RPMI7951 (cell line): ENCODE measurements at regions not wholly inside any gene's neighbourhood (a gene's known extent, or its start where the extent isn't known, plus 50 kb on each side); places are given as distances from the start of the nearest gene placed in this dataset.
"Not testable (repeated sequence)": the region's sequence is repeated elsewhere in the genome, so short reads cannot be mapped to it uniquely, and the experiment has no call there.

Experiments
- DNase-seq: peaks from one replicate; pipeline ENCODE4 v3.0.0-alpha.2; 2012; ENCODE audit warnings: low read depth

GRCh38 chr6:105882121-105882803 is 203.9 kb upstream of the PRDM1 start:
- DNase-seq, result no peak

- no peak for DNase-seq
Measured at GRCh38 chr6:105881608-105882007, 204.5 kb upstream of the PRDM1 start.

- no peak for DNase-seq
Measured at GRCh38 chr6:105880030-105880492, 206.1 kb upstream of the PRDM1 start.

GRCh38 chr6:105879146-105879545 is 207.0 kb upstream of the PRDM1 start:
- DNase-seq, result no peak

GRCh38 chr6:105875974-105876640 is 210.0 kb upstream of the PRDM1 start:
- no peak for DNase-seq

- peak; percentile 48 for DNase-seq
Measured at GRCh38 chr6:105874835-105875626, 211.1 kb upstream of the PRDM1 start.

GRCh38 chr6:105873799-105874198 is 212.3 kb upstream of the PRDM1 start:
- no peak for DNase-seq

- DNase-seq, result peak; percentile 25
Measured at GRCh38 chr6:105873211-105873704, 212.9 kb upstream of the PRDM1 start.

- DNase-seq, result peak; percentile 64
Measured at GRCh38 chr6:105872249-105872648, 213.9 kb upstream of the PRDM1 start.

GRCh38 chr6:105871542-105871941 is 214.6 kb upstream of the PRDM1 start:
- DNase-seq, result no peak

- no peak for DNase-seq
Measured at GRCh38 chr6:105869835-105870440, 216.2 kb upstream of the PRDM1 start.

GRCh38 chr6:105868823-105869460 is 217.2 kb upstream of the PRDM1 start:
- DNase-seq, result no peak

GRCh38 chr6:105867821-105868220 is 218.3 kb upstream of the PRDM1 start:
- no peak for DNase-seq

GRCh38 chr6:105867277-105867676 is 218.9 kb upstream of the PRDM1 start:
- DNase-seq, result no peak

GRCh38 chr6:105862936-105863607 is 223.1 kb upstream of the PRDM1 start:
- DNase-seq, result no peak

GRCh38 chr6:105860927-105861326 is 225.2 kb upstream of the PRDM1 start:
- DNase-seq, result not testable (repeated sequence)

GRCh38 chr6:105859457-105859856 is 226.7 kb upstream of the PRDM1 start:
- DNase-seq, result no peak

- DNase-seq, result not testable (repeated sequence)
Measured at GRCh38 chr6:105858639-105859038, 227.5 kb upstream of the PRDM1 start.

GRCh38 chr6:105855433-105855832 is 230.7 kb upstream of the PRDM1 start:
- no peak for DNase-seq

GRCh38 chr6:105853979-105854378 is 232.2 kb upstream of the PRDM1 start:
- not testable (repeated sequence) for DNase-seq

- DNase-seq, result no peak
Measured at GRCh38 chr6:105851606-105852005, 234.5 kb upstream of the PRDM1 start.
